ENCODE measurements at regions not wholly inside any gene's neighbourhood (a gene's known extent, or its start where the extent isn't known, plus 50 kb on each side); places are given as distances from the start of the nearest gene placed in this dataset.
"Not testable (repeated sequence)": the region's sequence is repeated elsewhere in the genome, so short reads cannot be mapped to it uniquely, and the experiment has no call there.

- DNase-seq (ENCODE audit: low read depth), result no peak
- TF ChIP-seq, protein P1, sequence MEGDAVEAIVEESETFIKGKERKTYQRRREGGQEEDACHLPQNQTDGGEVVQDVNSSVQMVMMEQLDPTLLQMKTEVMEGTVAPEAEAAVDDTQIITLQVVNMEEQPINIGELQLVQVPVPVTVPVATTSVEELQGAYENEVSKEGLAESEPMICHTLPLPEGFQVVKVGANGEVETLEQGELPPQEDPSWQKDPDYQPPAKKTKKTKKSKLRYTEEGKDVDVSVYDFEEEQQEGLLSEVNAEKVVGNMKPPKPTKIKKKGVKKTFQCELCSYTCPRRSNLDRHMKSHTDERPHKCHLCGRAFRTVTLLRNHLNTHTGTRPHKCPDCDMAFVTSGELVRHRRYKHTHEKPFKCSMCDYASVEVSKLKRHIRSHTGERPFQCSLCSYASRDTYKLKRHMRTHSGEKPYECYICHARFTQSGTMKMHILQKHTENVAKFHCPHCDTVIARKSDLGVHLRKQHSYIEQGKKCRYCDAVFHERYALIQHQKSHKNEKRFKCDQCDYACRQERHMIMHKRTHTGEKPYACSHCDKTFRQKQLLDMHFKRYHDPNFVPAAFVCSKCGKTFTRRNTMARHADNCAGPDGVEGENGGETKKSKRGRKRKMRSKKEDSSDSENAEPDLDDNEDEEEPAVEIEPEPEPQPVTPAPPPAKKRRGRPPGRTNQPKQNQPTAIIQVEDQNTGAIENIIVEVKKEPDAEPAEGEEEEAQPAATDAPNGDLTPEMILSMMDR (IDR thresholded peaks at IDR 0.05; ENCODE audit: low read depth, low read length, missing control alignments), result no peak
- no peak overlapping the region for H3K4me3 ChIP-seq (ENCODE audit: low read depth, low read length)
Measured at GRCh38 chr4:138334346-138335016, 92.3 kb upstream of the SLC7A11 start.

DNA sequence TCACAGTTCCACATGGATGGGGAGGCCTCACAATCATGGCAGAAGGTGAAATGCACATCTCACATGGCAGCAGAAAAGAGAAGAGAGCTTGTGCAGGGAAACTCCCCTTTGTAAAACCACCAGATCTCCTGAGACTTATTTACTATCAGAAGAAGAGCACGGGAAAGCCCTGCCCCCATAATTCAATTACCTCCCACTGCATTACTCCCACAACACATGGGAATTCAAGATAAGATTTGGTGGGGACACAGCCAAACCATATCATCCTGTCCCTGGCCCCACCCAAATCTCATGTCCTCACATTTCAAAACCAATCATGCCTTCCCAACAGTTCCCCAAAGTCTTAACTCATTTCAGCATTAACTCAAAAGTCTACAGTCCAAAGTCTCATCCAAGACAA lies 90.3 kb upstream of the SLC7A11 start:
- not testable (repeated sequence) for H3K4me3 ChIP-seq (ENCODE audit: low read depth, low read length); DNase-seq (ENCODE audit: low read depth)

GRCh38 chr4:138330531-138330930 lies 88.4 kb upstream of the SLC7A11 start:
- TF ChIP-seq, protein P1 (IDR thresholded peaks at IDR 0.05; ENCODE audit: low read depth, low read length, missing control alignments), result no peak
- no peak for DNase-seq (ENCODE audit: low read depth)
- no peak overlapping the region for H3K4me3 ChIP-seq (ENCODE audit: low read depth, low read length)

GRCh38 chr4:138329506-138330070 lies 87.4 kb upstream of the SLC7A11 start:
- H3K4me3 ChIP-seq (ENCODE audit: low read depth, low read length), result no peak overlapping the region
- DNase-seq (ENCODE audit: low read depth), result no peak
- TF ChIP-seq, protein P1 (IDR thresholded peaks at IDR 0.05; ENCODE audit: low read depth, low read length, missing control alignments), result no peak

- TF ChIP-seq, protein P1 (IDR thresholded peaks at IDR 0.05; ENCODE audit: low read depth, low read length, missing control alignments), result no peak
- no peak for DNase-seq (ENCODE audit: low read depth)
- no peak overlapping the region for H3K4me3 ChIP-seq (ENCODE audit: low read depth, low read length)
Measured at GRCh38 chr4:138327338-138327737, 85.2 kb upstream of the SLC7A11 start.

- TF ChIP-seq, protein P1 (IDR thresholded peaks at IDR 0.05; ENCODE audit: low read depth, low read length, missing control alignments), result no peak
- no peak overlapping the region for H3K4me3 ChIP-seq (ENCODE audit: low read depth, low read length)
- no peak for DNase-seq (ENCODE audit: low read depth)
Measured at GRCh38 chr4:138320831-138321230, 78.7 kb upstream of the SLC7A11 start.

- no peak overlapping the region for H3K4me3 ChIP-seq (ENCODE audit: low read depth, low read length)
- TF ChIP-seq, protein P1 (IDR thresholded peaks at IDR 0.05; ENCODE audit: low read depth, low read length, missing control alignments), result no peak
- no peak for DNase-seq (ENCODE audit: low read depth)
Measured at GRCh38 chr4:138320030-138320429, 77.9 kb upstream of the SLC7A11 start.

Data from GM12864 (cell line).